ENCODE measurements at regions not wholly inside any gene's neighbourhood (a gene's known extent, or its start where the extent isn't known, plus 50 kb on each side); places are given as distances from the start of the nearest gene placed in this dataset.

GRCh38 chr13:62093984-62094780 is 678.5 kb upstream of the PCDH20 start:
- H4K20me1 ChIP-seq (ENCODE audit: insufficient read depth): no peaks in the 10 kb centered on the region
- H3K9me3 ChIP-seq (ENCODE audit: control insufficient read depth in 1 of 2, insufficient read depth in 1 of 2, low read depth in 1 of 2, low read length in 2 of 2): no peaks in the 10 kb centered on the region
- ATAC-seq (no peak), DNase-seq (ENCODE audit: low read depth, low spot score) (no peak)
- intact Hi-C loops (cut with micrococcal nuclease): no loop called here
- RAD21 ChIA-PET (ENCODE audit: low non-redundant PET in 1 of 2, low total read pairs in 2 of 2, uncharacterized antibody in 2 of 2, unreplicated experiment in 2 of 2): no interaction called here
- no TSS peak for BruUV-seq (replicated peaks)
- CTCF ChIA-PET: no interaction called here
- H3K4me2 ChIP-seq (ENCODE audit: low read length): no peak overlapping the region
- H3K27me3 ChIP-seq (ENCODE audit: insufficient read depth, low read length): no peaks in the 10 kb centered on the region
- H3K36me3 ChIP-seq (ENCODE audit: control insufficient read depth in 1 of 2, insufficient read depth in 2 of 2, low read length in 2 of 2): no peaks in the 10 kb centered on the region
- no peak overlapping the region for H3K27ac ChIP-seq (ENCODE audit: low read depth, low read length)
- H3K9me2 ChIP-seq (ENCODE audit: insufficient read depth): no peaks in the 10 kb centered on the region
- no peak overlapping the region for H2AFZ ChIP-seq (ENCODE audit: low read depth, low read length, poor library complexity, severe bottlenecking)
- no peak overlapping the region for H3K4me3 ChIP-seq (replicated peaks in 1 of 2; ENCODE audit: low read depth in 1 of 2, low read length in 2 of 2)
- no peak overlapping the region for H3K9ac ChIP-seq (ENCODE audit: low read length)
- no peaks in the 10 kb centered on the region for H3K79me2 ChIP-seq (ENCODE audit: insufficient read depth, low read length)
- TF ChIP-seq EZH2 (IDR thresholded peaks at IDR 0.05) (no peak), TCF7L2 (IDR thresholded peaks at IDR 0.05; ENCODE audit: borderline replicate concordance, extremely low read depth, insufficient read depth, insufficient read length) (no peak), ZNF274 (IDR thresholded peaks at IDR 0.05; ENCODE audit: low read depth, low read length) (no peak), CEBPB (IDR thresholded peaks at IDR 0.05; ENCODE audit: low read depth) (no peak), YY1 (IDR thresholded peaks at IDR 0.05; ENCODE audit: extremely low read depth, insufficient replicate concordance, low read depth, low read length) (no peak), ELF1 (IDR thresholded peaks at IDR 0.05; ENCODE audit: borderline replicate concordance, low read depth) (no peak), JUND (IDR thresholded peaks at IDR 0.05) (no peak), CTCF (IDR thresholded peaks at IDR 0.05 in 2 of 3, conservative IDR thresholded peaks at IDR 0.05 in 1 of 3; ENCODE audit: borderline replicate concordance in 1 of 3, insufficient read depth in 1 of 3, low read depth in 2 of 3, low read length in 2 of 3) (no peak), RAD21 (IDR thresholded peaks at IDR 0.05; ENCODE audit: low read depth) (no peak), FOSL1 (IDR thresholded peaks at IDR 0.05; ENCODE audit: low read depth) (no peak), ZBTB33 (IDR thresholded peaks at IDR 0.05; ENCODE audit: extremely low read depth, insufficient replicate concordance, low read length) (no peak)
- TF ChIP-seq, protein P1, sequence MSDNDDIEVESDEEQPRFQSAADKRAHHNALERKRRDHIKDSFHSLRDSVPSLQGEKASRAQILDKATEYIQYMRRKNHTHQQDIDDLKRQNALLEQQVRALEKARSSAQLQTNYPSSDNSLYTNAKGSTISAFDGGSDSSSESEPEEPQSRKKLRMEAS (IDR thresholded peaks at IDR 0.05): no peak
- no peaks in the 10 kb centered on the region for H3K4me1 ChIP-seq (ENCODE audit: control insufficient read depth in 1 of 2, insufficient read depth in 2 of 2, low read length in 2 of 2)
- POLR2A ChIA-PET: no interaction called here

Data from HCT116 (cell line).